IMR-90 (cell line): ENCODE measurements at regions not wholly inside any gene's neighbourhood (a gene's known extent, or its start where the extent isn't known, plus 50 kb on each side); places are given as distances from the start of the nearest gene placed in this dataset.
A peak's percentile ranks its signal among the peaks of the same experiment; 100 is the strongest.

Experiments
- ATAC-seq: fragments of 200-7000 bp; cut with Tn5 transposase; 2 replicates; pipeline ENCODE4 v1.9.1; 2020; ENCODE audit warnings: low read depth, mild to moderate bottlenecking, moderate library complexity
- BruUV-seq: library from RNA; stranded (reverse); fragments of 400-500 nt; replicated peaks from 2 replicates; lab custom pipeline; 2021; lab: Mats Ljungman, UMichigan
- CTCF ChIA-PET: fragments of 300-600 bp; formaldehyde crosslinking; extraction: SDS; loops from one replicate; lab custom pipeline; 2021; ENCODE audit warnings: antibody characterized with exemption; lab: Yijun Ruan, JAX
- POLR2A ChIA-PET: fragments of 300-600 bp; sonication (Branson Sonifier 250); formaldehyde crosslinking; loops from one replicate; lab custom pipeline; 2022; ENCODE audit warnings: antibody characterized with exemption; ENCODE audit not compliant: unreplicated experiment; lab: Charles Lee
- DNase-seq: peaks from one replicate; pipeline ENCODE4 v3.0.0; 2013
- H2AFZ ChIP-seq: replicated peaks from 2 replicates; pipeline ENCODE3; 2013; ENCODE audit warnings: low read length, mild to moderate bottlenecking; ENCODE audit not compliant: poor library complexity
- H2AK5ac ChIP-seq: 2 replicates; pipeline ENCODE4 v1.6.1; 2013; ENCODE audit warnings: low read depth, low read length, inconsistent platforms
- H2AK9ac ChIP-seq: replicated peaks from 2 replicates; pipeline ENCODE3; 2013; ENCODE audit warnings: mild to moderate bottlenecking, low read depth, low read length, moderate library complexity; ENCODE audit not compliant: poor library complexity
- H2BK120ac ChIP-seq: 2 replicates; pipeline ENCODE4 v1.6.1; 2013; ENCODE audit warnings: low read depth, low read length, inconsistent platforms
- H2BK15ac ChIP-seq: 3 replicates; pipeline ENCODE4 v1.6.1; 2013; ENCODE audit warnings: low read depth, low read length, inconsistent platforms
- H2BK20ac ChIP-seq: 2 replicates; pipeline ENCODE4 v1.6.1; 2013; ENCODE audit warnings: low read depth, mild to moderate bottlenecking, inconsistent platforms, low read length, moderate library complexity
- H2BK5ac ChIP-seq: 2 replicates; pipeline ENCODE4 v1.6.1; 2013; ENCODE audit warnings: mild to moderate bottlenecking, low read depth, low read length, inconsistent platforms; ENCODE audit not compliant: poor library complexity, severe bottlenecking
- H3K14ac ChIP-seq: replicated peaks from 2 replicates; pipeline ENCODE4 v1.6.1; 2013; ENCODE audit warnings: low read depth, low read length, inconsistent platforms
- H3K18ac ChIP-seq: 2 replicates; pipeline ENCODE4 v1.6.1; 2013; ENCODE audit warnings: low read depth, low read length, control low read depth
- H3K23ac ChIP-seq: 2 replicates; pipeline ENCODE4 v1.6.1; 2013; ENCODE audit warnings: low read depth, low read length, inconsistent platforms
- H3K27ac ChIP-seq: 2 replicates; pipeline ENCODE4 v1.5.1; 2013; ENCODE audit warnings: mild to moderate bottlenecking, control low read depth, low read length; ENCODE audit not compliant: insufficient read depth
- H3K27me3 ChIP-seq: 2 replicates; pipeline ENCODE4 v1.6.1; 2013; ENCODE audit warnings: low read length; ENCODE audit not compliant: control insufficient read depth, insufficient read depth
- H3K36me3 ChIP-seq: 2 replicates; pipeline ENCODE4 v1.6.1; 2013; ENCODE audit warnings: low read length, mixed read lengths; ENCODE audit not compliant: control insufficient read depth, insufficient read depth
- H3K4ac ChIP-seq: 2 replicates; pipeline ENCODE4 v1.6.1; 2013; ENCODE audit warnings: low read depth, low read length, inconsistent platforms
- H3K4me1 ChIP-seq: 2 replicates; pipeline ENCODE4 v1.6.1; 2013; ENCODE audit warnings: low read length, mixed read lengths; ENCODE audit not compliant: control insufficient read depth, insufficient read depth
- H3K4me2 ChIP-seq: 2 replicates; pipeline ENCODE4 v1.6.1; 2013; ENCODE audit warnings: low read depth, mild to moderate bottlenecking, control low read depth, low read length, moderate library complexity
- H3K4me3 ChIP-seq: 2 replicates; pipeline ENCODE4 v1.5.1; 2013; ENCODE audit warnings: low read depth, mild to moderate bottlenecking, control low read depth, low read length, moderate library complexity; ENCODE audit not compliant: insufficient read depth
- H3K56ac ChIP-seq: 2 replicates; pipeline ENCODE4 v1.6.1; 2013; ENCODE audit warnings: low read length, inconsistent platforms; ENCODE audit not compliant: insufficient read depth; ENCODE audit errors: extremely low read depth
- H3K79me1 ChIP-seq, 2 experiments: 2 replicates each; pipeline ENCODE4 v1.6.1; 2013; ENCODE audit warnings: low read length in 2 of 2, inconsistent platforms in 1 of 2, low read depth in 1 of 2
- H3K9ac ChIP-seq: 2 replicates; pipeline ENCODE4 v1.6.1; 2013; ENCODE audit warnings: low read depth, low read length, control low read depth
- H3K9me1 ChIP-seq: 2 replicates; pipeline ENCODE4 v1.6.1; 2013; ENCODE audit warnings: low read length, inconsistent platforms; ENCODE audit not compliant: insufficient read depth
- H3K9me3 ChIP-seq: 2 replicates; pipeline ENCODE4 v1.6.1; 2013; ENCODE audit warnings: low read length; ENCODE audit not compliant: control insufficient read depth, insufficient read depth
- H4K20me1 ChIP-seq: 2 replicates; pipeline ENCODE4 v1.6.1; 2013; ENCODE audit warnings: low read length, inconsistent platforms; ENCODE audit not compliant: insufficient read depth
- H4K5ac ChIP-seq: 2 replicates; pipeline ENCODE4 v1.6.1; 2013; ENCODE audit warnings: mild to moderate bottlenecking, low read depth, low read length, control low read depth
- H4K8ac ChIP-seq, 2 experiments: 2 replicates each; pipeline ENCODE4 v1.6.1; 2013; ENCODE audit warnings: low read depth in 2 of 2, low read length in 2 of 2, control low read depth in 1 of 2, inconsistent platforms in 1 of 2
- H4K91ac ChIP-seq: 2 replicates; pipeline ENCODE4 v1.6.1; 2013; ENCODE audit warnings: low read depth, low read length, inconsistent platforms; ENCODE audit not compliant: insufficient read depth
- CEBPB ChIP-seq: IDR thresholded peaks from 2 replicates; pipeline ENCODE4 v1.6.1; 2012; ENCODE audit warnings: low read depth, low read length, improper control_type of control experiment
- FOS ChIP-seq: fragments of 150-350 bp; IDR thresholded peaks from 2 replicates; pipeline ENCODE4 v1.6.1; 2016; ENCODE audit warnings: low read depth, low read length
- NFE2L2 ChIP-seq: fragments of 150-350 bp; IDR thresholded peaks from 2 replicates; pipeline ENCODE4 v1.6.1; 2016; ENCODE audit warnings: low read depth, mild to moderate bottlenecking, low read length
- RFX5 ChIP-seq: IDR thresholded peaks from 2 replicates; pipeline ENCODE4 v1.8.0; 2012; ENCODE audit warnings: low read depth, mild to moderate bottlenecking, low read length, moderate library complexity
- SMC3 ChIP-seq: fragments of 150-350 bp; IDR thresholded peaks from 2 replicates; pipeline ENCODE4 v1.6.1; 2016; ENCODE audit warnings: low read depth, mild to moderate bottlenecking, antibody characterized with exemption, low read length, moderate library complexity
- WGBS, 2 experiments: methylation state at CpG; one replicate each; pipeline versions ENCODE4 v1.1.5 to v1.1.7; 2013; ENCODE audit warnings: missing lambda C conversion rate in 2 of 2; ENCODE audit not compliant: insufficient read length in 1 of 2; ENCODE audit errors: extremely low coverage in 2 of 2; 5-methylcytosine and 5-hydroxymethylcytosine counted together
- dilution Hi-C: fragments of 300-500 bp; cut with HindIII; formaldehyde crosslinking; loops from one replicate; pipeline ENCODE4 v1.14.3; 2018; ENCODE audit warnings: low sequenced_read_pairs; ENCODE audit not compliant: unreplicated experiment
- in situ Hi-C: fragments of 300-500 bp; cut with MboI; formaldehyde crosslinking; loops from 3 replicates; pipeline ENCODE4 v1.14.3; 2019; ENCODE audit warnings: low sequenced_read_pairs, inconsistent platforms, mixed read lengths
- intact Hi-C: fragments of 100-400 bp; cut with micrococcal nuclease; formaldehyde crosslinking; loops from 2 replicates; pipeline ENCODE4 v1.10.0; 2022

- Histone ChIP-seq H3K4ac (peak overlapping the region; percentile 82), H3K27ac (peak overlapping the region; percentile 6; the same call in 1 of the 2 replicates), H3K9ac (no peak overlapping the region), H3K79me1 (0 out of 4 replicates have a peak, but pooled peaks cover 0 to 4% of the 10 kb centered on the region in 2 experiments), H3K56ac (peak overlapping the region; percentile 17; the same call in 1 of the 2 replicates), H2AK5ac (no peak overlapping the region), H2BK15ac (peak overlapping the region; percentile 26; the same call in 1 of the 3 replicates), H3K9me1 (peaks cover 4% of the 10 kb centered on the region; the same call in 1 of the 2 replicates), H3K4me1 (peaks cover 9% of the 10 kb centered on the region), H2BK120ac (peak overlapping the region; percentile 73), H2BK5ac (peak overlapping the region; percentile 62), H4K91ac (peak overlapping the region; percentile 68; the same call in 1 of the 2 replicates), H2AK9ac (no peak overlapping the region), H3K23ac (peak overlapping the region; percentile 8; the same call in 1 of the 2 replicates), H3K18ac (peak overlapping the region; percentile 7), H2AFZ (peak overlapping the region; percentile 66), H3K36me3 (no peaks in the 10 kb centered on the region), H3K14ac (peak overlapping the region; percentile 60), H4K8ac (peak overlapping the region; percentile 10 to 90; a peak in 2 of 4 replicates), H4K20me1 (no peaks in the 10 kb centered on the region), H4K5ac (peak overlapping the region; percentile 88; the same call in 1 of the 2 replicates), H3K27me3 (no peaks in the 10 kb centered on the region), H3K4me2 (no peak overlapping the region; the same call in 1 of the 2 replicates), H3K9me3 (no peaks in the 10 kb centered on the region), H2BK20ac (peak overlapping the region; percentile 65), H3K4me3 (no peak overlapping the region)
- dilution Hi-C loops (no loop called here), intact Hi-C loops (no loop called here), in situ Hi-C loops (no loop called here)
- WGBS, 2 experiments = no CpG with 5 or more reads among the region's 2 CpGs
- TF ChIP-seq NFE2L2 = no peak
- no peak for TF ChIP-seq SMC3
- no peak for TF ChIP-seq FOS
- no peak for TF ChIP-seq RFX5
- TF ChIP-seq CEBPB = peak; percentile 70; the same call in 1 of the 2 replicates
- ATAC-seq (peak; percentile 17; the same call in 1 of the 2 replicates), DNase-seq (no peak)
- no TSS peak for BruUV-seq
- POLR2A ChIA-PET = no interaction called here
- CTCF ChIA-PET = interaction anchor here (0.6 kb wide), 1 partner anchor 236 kb away, joined by 6 read pairs; no protein-coding TSS in a partner anchor
Measured at GRCh38 chr6:80433673-80434025, 327.2 kb downstream of the BCKDHB start.
